CD4-positive, alpha-beta T cell treated with Interleukin-4 for 1 hour (primary cell): ENCODE measurements at regions not wholly inside any gene's neighbourhood (a gene's known extent, or its start where the extent isn't known, plus 50 kb on each side); places are given as distances from the start of the nearest gene placed in this dataset.
A peak's percentile ranks its signal among the peaks of the same experiment; 100 is the strongest.

Source experiments
- DNase-seq, 2 donors: peaks; one replicate each; pipeline ENCODE4 v3.0.0-alpha.2; 2020 to 2022

GRCh38 chrX:7269589-7269988 is 121.6 kb upstream of the PUDP start:
- DNase-seq: no peak

- DNase-seq: no peak
These were observed 118.3 kb upstream of the PUDP start for GRCh38 chrX:7266288-7266687.

- DNase-seq: no peak
These were observed 116.4 kb upstream of the PUDP start for GRCh38 chrX:7264399-7264798.

GRCh38 chrX:7263961-7264360 is 116.0 kb upstream of the PUDP start:
- no peak for DNase-seq

GRCh38 chrX:7263330-7263729 is 115.4 kb upstream of the PUDP start:
- DNase-seq: no peak

GRCh38 chrX:7262551-7262950 is 114.6 kb upstream of the PUDP start:
- DNase-seq: no peak

GRCh38 chrX:7261672-7262332 is 113.8 kb upstream of the PUDP start:
- no peak for DNase-seq

- no peak for DNase-seq
These were observed 106.2 kb upstream of the PUDP start for GRCh38 chrX:7254144-7254543.

- DNase-seq: no peak
These were observed 105.6 kb upstream of the PUDP start for GRCh38 chrX:7253565-7253964.

- no peak for DNase-seq
These were observed 104.2 kb upstream of the PUDP start for GRCh38 chrX:7252013-7252610.

GRCh38 chrX:7247346-7247745 is 99.4 kb upstream of the PUDP start:
- DNase-seq: no peak

- peak in 1 of 2 donors; percentile 1 for DNase-seq
These were observed 96.5 kb upstream of the PUDP start for GRCh38 chrX:7244405-7244804.

GRCh38 chrX:7242613-7243012 is 94.7 kb upstream of the PUDP start:
- no peak for DNase-seq

- DNase-seq: no peak
These were observed 93.0 kb upstream of the PUDP start for GRCh38 chrX:7240929-7241328.

- no peak for DNase-seq
These were observed 87.1 kb upstream of the PUDP start for GRCh38 chrX:7235071-7235470.

- no peak for DNase-seq
These were observed 85.8 kb upstream of the PUDP start for GRCh38 chrX:7233580-7234406.

- DNase-seq: no peak
These were observed 80.3 kb upstream of the PUDP start for GRCh38 chrX:7228226-7228625.

GRCh38 chrX:7225338-7225737 is 77.4 kb upstream of the PUDP start:
- no peak for DNase-seq

- no peak for DNase-seq
These were observed 75.3 kb upstream of the PUDP start for GRCh38 chrX:7223271-7223670.

- DNase-seq: no peak
These were observed 72.2 kb upstream of the PUDP start for GRCh38 chrX:7220121-7220520.

- no peak for DNase-seq
These were observed 71.3 kb upstream of the PUDP start for GRCh38 chrX:7219153-7219705.

- no peak for DNase-seq
These were observed 70.6 kb upstream of the PUDP start for GRCh38 chrX:7218321-7219152.
